DND-41 (cell line): ENCODE measurements at regions not wholly inside any gene's neighbourhood (a gene's known extent, or its start where the extent isn't known, plus 50 kb on each side); places are given as distances from the start of the nearest gene placed in this dataset.

Experiments used
- ATAC-seq: fragments of 200-7000 bp; cut with Tn5 transposase; 3 replicates; pipeline ENCODE4 v1.9.1; 2021; ENCODE audit warnings: low read depth; ENCODE audit not compliant: insufficient read depth
- DNase-seq: peaks from one replicate; pipeline ENCODE4 v3.0.0-alpha.2; 2020
- H2AFZ ChIP-seq: 2 replicates; pipeline ENCODE4 v1.6.0; 2012; ENCODE audit warnings: low read depth, low read length
- H3K27ac ChIP-seq: 2 replicates; pipeline ENCODE4 v1.5.1; 2012; ENCODE audit warnings: low read length, inconsistent platforms
- H3K27me3 ChIP-seq: fragments of 200-600 bp; sonication (generic); 2 replicates; pipeline ENCODE4 v1.6.0; 2012; ENCODE audit warnings: low read length, mild to moderate bottlenecking, inconsistent platforms; ENCODE audit not compliant: insufficient read depth, poor library complexity
- H3K36me3 ChIP-seq: 2 replicates; pipeline ENCODE4 v1.5.1; 2012; ENCODE audit warnings: low read length, inconsistent platforms; ENCODE audit not compliant: insufficient read depth
- H3K4me1 ChIP-seq: 2 replicates; pipeline ENCODE4 v1.5.1; 2012; ENCODE audit warnings: mild to moderate bottlenecking, low read length; ENCODE audit not compliant: insufficient read depth
- H3K4me2 ChIP-seq: 2 replicates; pipeline ENCODE4 v1.6.0; 2012; ENCODE audit warnings: mild to moderate bottlenecking, moderate library complexity, low read length, inconsistent platforms; ENCODE audit not compliant: insufficient read depth
- H3K4me3 ChIP-seq, 2 experiments: fragments of 200-600 bp in 1 of 2; shearing (Covaris generic) in 1 of 2; 2 replicates each; pipeline ENCODE4 v1.5.1; 2012 to 2016; ENCODE audit warnings: inconsistent platforms in 2 of 2, low read length in 2 of 2, mild to moderate bottlenecking in 2 of 2, low read depth in 1 of 2, moderate library complexity in 1 of 2
- H3K79me2 ChIP-seq: 2 replicates; pipeline ENCODE4 v1.6.0; 2012; ENCODE audit warnings: low read length, inconsistent platforms; ENCODE audit not compliant: insufficient read depth
- H3K9ac ChIP-seq: 2 replicates; pipeline ENCODE4 v1.6.0; 2012; ENCODE audit warnings: low read depth, mild to moderate bottlenecking, inconsistent platforms, low read length, moderate library complexity
- H3K9me3 ChIP-seq: 2 replicates; pipeline ENCODE4 v1.5.1; 2012; ENCODE audit warnings: low read length, moderate library complexity, mild to moderate bottlenecking, inconsistent platforms; ENCODE audit not compliant: insufficient read depth, severe bottlenecking
- H4K20me1 ChIP-seq: 2 replicates; pipeline ENCODE4 v1.6.0; 2012; ENCODE audit warnings: low read length; ENCODE audit not compliant: insufficient read depth
- EZH2 ChIP-seq: IDR thresholded peaks from 3 replicates; pipeline ENCODE4 v1.6.1; 2012; ENCODE audit warnings: borderline replicate concordance, low read depth, mild to moderate bottlenecking, moderate library complexity, low read length, inconsistent platforms; ENCODE audit not compliant: severe bottlenecking
- TF ChIP-seq, protein P1 (sequence below): IDR thresholded peaks from 2 replicates; pipeline ENCODE4 v1.5.1; 2012; ENCODE audit warnings: borderline replicate concordance, low read length, moderate library complexity, mild to moderate bottlenecking; ENCODE audit not compliant: poor library complexity, severe bottlenecking; ENCODE audit errors: extremely low read depth

DNA sequence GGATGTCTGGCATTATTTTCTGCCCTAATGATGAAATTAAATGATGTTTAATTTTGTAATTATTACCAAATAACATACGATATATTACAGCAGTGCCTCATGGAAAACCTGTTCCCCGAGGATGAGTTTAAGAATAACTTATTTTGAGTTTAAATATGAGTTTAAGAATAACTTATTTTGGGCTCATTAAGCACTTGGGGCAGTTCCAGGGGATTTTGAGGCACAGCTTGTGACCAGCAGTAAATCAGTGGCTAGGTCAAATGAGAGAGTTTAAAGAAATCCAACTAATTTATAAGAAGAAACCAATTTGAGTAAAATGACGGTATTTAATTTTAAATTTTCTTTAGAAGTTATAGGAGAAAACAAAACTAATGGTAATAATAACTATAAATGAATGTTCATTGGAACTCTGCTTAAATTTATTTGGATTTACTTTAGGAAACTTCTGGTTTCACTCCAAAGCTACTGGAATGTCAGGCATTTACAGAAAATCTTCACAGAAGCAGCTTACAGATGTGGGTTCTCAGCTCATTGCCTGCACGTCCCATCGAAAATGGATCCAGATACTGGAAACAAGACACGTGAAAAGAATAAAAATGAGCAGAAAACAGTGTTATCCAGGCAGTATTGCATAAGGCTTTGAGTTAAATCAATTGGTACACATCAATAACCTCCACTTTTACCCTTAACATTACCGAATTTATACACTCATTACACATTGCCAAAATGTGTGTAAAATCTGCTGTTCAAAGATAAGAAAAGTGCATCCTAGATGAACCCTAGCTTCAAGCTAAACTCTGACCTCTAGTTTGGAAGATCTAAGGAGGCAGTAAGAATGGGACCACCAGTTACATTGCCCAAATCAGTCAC, 784.5 kb upstream of the IGFBP3 start:
- Histone ChIP-seq H3K27me3 (no peaks in the 10 kb centered on the region), H3K9me3 (no peaks in the 10 kb centered on the region), H3K9ac (no peak overlapping the region), H3K4me2 (no peak overlapping the region), H4K20me1 (no peaks in the 10 kb centered on the region), H3K79me2 (no peaks in the 10 kb centered on the region), H3K36me3 (no peaks in the 10 kb centered on the region), H3K4me1 (no peaks in the 10 kb centered on the region), H3K27ac (no peak overlapping the region), H3K4me3 (no peak overlapping the region), H2AFZ (no peak overlapping the region)
- no peak for ATAC-seq
- no peak for TF ChIP-seq EZH2
- TF ChIP-seq, protein P1, sequence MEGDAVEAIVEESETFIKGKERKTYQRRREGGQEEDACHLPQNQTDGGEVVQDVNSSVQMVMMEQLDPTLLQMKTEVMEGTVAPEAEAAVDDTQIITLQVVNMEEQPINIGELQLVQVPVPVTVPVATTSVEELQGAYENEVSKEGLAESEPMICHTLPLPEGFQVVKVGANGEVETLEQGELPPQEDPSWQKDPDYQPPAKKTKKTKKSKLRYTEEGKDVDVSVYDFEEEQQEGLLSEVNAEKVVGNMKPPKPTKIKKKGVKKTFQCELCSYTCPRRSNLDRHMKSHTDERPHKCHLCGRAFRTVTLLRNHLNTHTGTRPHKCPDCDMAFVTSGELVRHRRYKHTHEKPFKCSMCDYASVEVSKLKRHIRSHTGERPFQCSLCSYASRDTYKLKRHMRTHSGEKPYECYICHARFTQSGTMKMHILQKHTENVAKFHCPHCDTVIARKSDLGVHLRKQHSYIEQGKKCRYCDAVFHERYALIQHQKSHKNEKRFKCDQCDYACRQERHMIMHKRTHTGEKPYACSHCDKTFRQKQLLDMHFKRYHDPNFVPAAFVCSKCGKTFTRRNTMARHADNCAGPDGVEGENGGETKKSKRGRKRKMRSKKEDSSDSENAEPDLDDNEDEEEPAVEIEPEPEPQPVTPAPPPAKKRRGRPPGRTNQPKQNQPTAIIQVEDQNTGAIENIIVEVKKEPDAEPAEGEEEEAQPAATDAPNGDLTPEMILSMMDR: no peak
- no peak for DNase-seq

DNA sequence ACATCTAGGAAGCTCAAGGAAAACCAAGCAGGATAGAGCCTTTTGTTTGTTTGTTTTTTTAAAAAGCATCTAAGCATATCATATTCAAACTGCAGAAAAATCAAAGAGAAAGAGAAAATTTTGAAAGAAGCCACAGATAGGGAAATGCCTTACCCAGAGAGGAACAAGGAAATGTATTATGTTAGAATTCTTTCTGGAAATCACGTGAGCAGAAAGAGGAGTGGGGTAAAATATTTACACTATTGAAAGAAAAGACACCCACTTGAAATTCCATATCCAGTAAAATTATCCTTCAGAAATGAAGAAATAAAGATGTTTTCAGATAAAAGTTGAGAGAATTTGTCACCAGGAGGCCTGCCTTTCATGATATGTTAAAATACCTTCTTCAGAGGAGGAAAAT, 775.7 kb upstream of the IGFBP3 start:
- Histone ChIP-seq H4K20me1 (no peaks in the 10 kb centered on the region), H3K9ac (no peak overlapping the region), H3K4me2 (no peak overlapping the region), H3K4me3 (no peak overlapping the region), H3K27ac (no peak overlapping the region), H3K4me1 (no peaks in the 10 kb centered on the region), H2AFZ (no peak overlapping the region), H3K9me3 (no peaks in the 10 kb centered on the region), H3K79me2 (no peaks in the 10 kb centered on the region), H3K36me3 (no peaks in the 10 kb centered on the region), H3K27me3 (no peaks in the 10 kb centered on the region)
- ATAC-seq (no peak), DNase-seq (no peak)
- TF ChIP-seq, protein P1: no peak
- no peak for TF ChIP-seq EZH2

DNA sequence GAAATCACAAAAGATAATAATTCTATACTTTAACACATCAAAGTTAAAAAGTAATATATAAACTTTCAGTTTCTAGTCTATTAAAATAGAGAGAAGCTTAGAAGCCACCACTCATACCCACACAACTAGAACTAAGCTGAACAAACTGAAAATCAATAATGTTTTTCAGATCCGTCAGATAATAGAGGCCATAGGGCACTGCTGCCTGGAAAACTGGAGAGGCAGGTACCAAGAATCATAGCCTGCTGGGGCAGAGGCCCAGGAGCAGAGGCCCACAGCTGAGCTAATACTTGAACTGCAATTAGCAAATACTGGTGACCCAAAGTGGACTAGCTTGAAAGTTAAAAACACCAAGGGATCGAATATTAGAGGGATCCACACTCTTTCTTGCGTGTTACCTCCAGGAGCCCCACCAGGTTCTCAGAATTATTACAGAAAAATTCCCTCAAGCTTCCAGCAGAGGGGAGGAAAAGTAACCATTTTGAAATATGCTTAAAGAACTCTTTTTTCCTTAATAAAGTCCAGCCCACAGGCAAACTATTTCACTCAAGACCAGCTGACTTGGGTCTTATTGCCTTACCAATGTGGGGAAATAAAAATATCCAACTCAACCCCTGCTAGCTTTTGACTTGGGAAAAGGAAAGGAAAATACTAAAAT, 774.1 kb upstream of the IGFBP3 start:
- H3K4me3 ChIP-seq: no peak overlapping the region
- no peak for DNase-seq
- no peaks in the 10 kb centered on the region for H3K4me1 ChIP-seq
- H4K20me1 ChIP-seq: no peaks in the 10 kb centered on the region
- no peak overlapping the region for H2AFZ ChIP-seq
- no peak for ATAC-seq
- no peaks in the 10 kb centered on the region for H3K36me3 ChIP-seq
- H3K4me2 ChIP-seq: no peak overlapping the region
- no peaks in the 10 kb centered on the region for H3K9me3 ChIP-seq
- TF ChIP-seq EZH2: no peak
- TF ChIP-seq, protein P1: no peak
- no peak overlapping the region for H3K27ac ChIP-seq
- H3K27me3 ChIP-seq: no peaks in the 10 kb centered on the region
- H3K79me2 ChIP-seq: no peaks in the 10 kb centered on the region
- no peak overlapping the region for H3K9ac ChIP-seq
